Dermis microvascular lymphatic vessel endothelial cell (primary cell): ENCODE measurements at regions not wholly inside any gene's neighbourhood (a gene's known extent, or its start where the extent isn't known, plus 50 kb on each side); places are given as distances from the start of the nearest gene placed in this dataset.
"Not testable (repeated sequence)": the region's sequence is repeated elsewhere in the genome, so short reads cannot be mapped to it uniquely, and the experiment has no call there.

Experiments
- DNase-seq, 2 donors: peaks; one replicate each; pipeline versions ENCODE4 v3.0.0 to v3.0.0-alpha.2; 2010; ENCODE audit warnings: low read depth in 2 of 2

- DNase-seq, result no peak
Observed at GRCh38 chr2:138298900-138299299, 202.7 kb upstream of the SPOPL start.

DNA sequence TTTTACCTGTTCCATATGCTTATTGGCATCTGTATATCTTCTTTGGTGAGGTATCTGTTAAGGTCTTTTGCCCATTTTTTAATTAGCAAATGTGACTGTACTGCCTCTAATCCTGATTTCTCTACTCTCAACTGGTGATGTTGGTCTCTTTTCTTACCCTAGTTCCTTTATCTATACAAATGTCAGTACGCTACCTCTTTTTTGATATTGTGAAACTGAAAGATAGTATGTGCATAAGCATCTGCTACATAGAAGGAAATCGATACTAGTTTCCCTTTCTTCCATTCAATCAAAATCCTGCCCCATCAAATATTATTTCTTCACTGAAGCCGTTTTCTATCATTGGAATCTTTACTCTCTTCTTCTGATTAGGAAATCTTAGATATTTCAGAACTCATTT is 194.9 kb upstream of the SPOPL start:
- no peak for DNase-seq

DNA sequence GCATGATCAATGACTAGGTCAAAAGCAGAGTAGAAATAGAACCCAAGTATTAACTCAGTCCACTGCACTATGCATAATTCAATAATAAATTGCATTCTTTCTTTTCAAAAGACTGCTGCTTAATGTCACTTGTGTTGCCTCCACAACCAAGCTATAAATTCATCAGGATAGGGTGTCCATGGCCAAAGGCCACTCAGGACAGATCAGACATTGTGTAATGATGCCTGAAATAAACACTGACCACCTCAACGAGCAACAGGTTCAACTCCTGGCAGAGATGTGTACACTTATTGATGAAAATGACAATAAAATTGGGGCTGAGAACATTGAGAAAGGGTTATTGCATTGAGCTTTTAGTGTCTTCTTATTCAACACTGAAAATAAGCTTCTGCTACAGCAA is 194.5 kb upstream of the SPOPL start:
- no peak for DNase-seq

DNA sequence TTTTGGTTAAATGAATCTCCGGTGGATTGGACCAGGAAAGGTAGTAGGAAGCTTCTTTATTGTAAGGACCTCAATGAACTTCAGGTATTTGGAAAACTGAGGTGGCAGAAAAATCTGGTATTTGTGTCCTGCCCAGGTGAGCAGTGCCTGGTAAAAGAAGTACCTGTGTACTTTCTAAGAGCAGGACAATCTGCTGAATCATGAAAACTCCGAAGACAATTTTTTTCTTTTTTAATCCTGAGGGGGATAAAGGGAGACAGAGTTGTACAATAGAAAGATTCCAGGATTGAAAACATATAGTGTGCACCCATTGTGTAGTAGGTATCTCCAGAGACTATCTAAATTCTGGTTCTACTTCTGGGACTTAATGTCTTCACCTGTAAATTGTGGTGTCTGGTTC is 191.8 kb upstream of the SPOPL start:
- DNase-seq, result no peak

GRCh38 chr2:138312061-138312460 is 189.5 kb upstream of the SPOPL start:
- DNase-seq, result no peak

- not testable (repeated sequence) for DNase-seq
Observed at GRCh38 chr2:138315619-138316018, 186.0 kb upstream of the SPOPL start.

DNA sequence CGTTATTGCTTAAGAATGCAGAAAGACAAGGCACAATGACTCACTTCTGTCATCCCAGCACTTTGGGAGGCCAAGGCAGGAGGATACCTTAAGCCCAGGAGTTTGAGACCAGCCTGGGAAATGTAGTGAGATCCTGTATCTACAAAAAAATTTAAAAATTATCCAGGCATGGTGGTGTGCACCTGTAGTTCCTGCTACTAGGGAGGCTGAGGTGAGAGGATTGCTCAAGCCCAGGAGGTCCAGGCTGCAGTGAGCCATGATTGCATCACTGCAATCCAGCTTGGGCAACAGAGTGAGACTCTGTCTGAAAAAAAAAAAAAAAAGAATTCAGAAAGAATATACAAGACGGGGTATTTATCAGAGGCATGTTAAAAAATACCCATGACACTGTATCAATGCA is 182.0 kb upstream of the SPOPL start:
- DNase-seq, result no peak

DNA sequence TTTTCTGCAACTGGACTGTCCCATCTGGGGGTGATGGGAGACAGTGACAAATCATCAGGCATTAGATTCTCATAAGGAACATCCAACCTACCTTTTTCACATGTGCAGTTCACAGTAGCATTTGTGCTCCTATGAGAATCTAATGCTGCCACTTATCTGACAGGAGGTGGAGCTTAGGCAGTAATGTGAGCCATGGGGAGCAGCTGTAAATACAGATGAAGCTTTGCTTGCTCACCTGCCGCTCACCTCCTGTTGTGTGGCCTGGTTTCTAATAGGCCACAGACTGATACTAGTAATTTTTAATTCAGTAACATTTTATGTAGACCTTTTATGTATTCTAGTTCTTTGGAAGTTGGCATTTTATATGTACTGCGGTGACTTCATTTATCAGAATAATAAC is 180.1 kb upstream of the SPOPL start:
- no peak for DNase-seq

DNA sequence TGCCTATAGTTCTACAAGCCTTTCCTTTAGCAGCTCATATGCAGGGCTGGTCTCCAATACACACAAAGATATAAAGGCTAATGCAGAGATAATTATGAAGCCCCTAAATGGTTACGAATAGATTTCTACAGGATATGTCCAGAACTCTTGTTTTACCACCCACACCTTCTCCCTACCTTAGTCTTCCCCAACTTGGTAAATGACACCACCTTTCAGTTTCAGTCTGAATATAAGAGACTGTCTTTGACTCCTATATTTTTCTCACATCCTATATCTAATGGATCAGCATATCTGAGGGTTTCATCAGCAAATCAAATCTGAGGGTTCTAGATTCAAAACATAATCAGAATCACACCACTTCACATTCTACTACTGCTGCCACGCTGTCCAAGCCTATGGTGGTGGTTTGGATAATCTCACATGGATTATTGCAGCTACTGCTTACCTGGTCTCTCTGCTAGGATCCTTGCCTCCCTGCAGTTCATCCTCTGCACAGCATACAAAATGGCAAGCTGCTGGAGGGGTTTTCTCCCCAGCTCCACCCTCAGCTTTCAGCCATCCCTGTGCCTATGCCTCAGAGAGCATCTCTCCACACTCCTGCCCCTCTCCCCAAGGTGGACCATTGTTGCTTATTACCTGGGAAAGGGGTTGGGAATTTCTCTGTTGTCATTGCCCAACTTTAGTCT is 178.0 kb upstream of the SPOPL start:
- no peak for DNase-seq

DNA sequence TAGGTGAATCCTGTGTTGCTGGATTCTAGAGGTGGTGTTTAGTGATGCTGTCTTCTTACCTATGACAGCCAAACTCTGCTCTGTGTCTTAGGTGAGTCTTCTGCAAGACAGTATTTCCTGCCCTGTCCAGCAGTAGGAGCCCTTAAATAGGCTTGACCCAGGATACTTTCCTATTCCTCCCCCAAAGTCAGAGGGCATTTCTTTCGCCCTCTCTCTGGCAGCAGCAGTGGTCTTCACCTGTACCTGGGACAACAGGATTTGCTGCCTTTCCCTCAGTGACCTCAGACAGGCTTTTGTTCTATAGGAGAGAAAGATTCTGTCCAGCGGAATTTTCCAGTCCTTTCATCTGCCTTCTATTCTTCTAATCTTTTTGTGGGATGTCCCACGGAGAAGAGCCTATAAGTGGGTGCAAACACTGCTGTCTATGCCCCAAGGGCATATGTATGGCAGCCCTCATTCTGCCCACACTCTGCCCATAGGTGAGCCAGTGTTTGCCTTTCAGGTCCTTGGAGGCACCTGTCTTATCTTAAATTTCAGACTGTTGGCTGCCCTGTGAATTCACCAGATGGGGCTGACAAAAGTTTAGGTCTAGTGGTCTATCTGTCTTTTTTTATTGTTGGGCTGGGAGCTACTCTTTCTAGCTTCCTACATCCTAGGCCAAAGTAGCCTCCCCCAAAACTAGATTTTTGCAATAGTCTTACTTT is 177.3 kb upstream of the SPOPL start:
- no peak for DNase-seq

GRCh38 chr2:138327967-138328366 is 173.6 kb upstream of the SPOPL start:
- DNase-seq, result no peak

DNA sequence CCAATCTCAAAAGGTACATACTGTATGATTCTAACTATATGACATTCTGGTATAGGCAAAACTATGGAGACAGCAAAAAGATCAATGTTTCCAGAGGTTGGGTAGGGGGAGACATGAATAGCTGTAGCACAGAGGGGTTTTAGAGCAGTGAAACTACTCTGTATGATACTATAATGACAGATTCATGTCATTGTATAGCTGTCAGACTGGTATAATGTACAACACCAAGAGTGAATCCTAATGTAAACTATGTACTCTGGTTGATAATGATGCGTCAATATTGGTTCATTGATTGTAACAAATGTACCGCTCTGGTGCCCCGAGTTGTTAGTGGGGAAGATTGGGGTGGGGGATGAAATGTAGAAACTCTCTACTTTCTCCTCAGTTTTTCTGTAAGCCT is 172.4 kb upstream of the SPOPL start:
- no peak for DNase-seq

DNA sequence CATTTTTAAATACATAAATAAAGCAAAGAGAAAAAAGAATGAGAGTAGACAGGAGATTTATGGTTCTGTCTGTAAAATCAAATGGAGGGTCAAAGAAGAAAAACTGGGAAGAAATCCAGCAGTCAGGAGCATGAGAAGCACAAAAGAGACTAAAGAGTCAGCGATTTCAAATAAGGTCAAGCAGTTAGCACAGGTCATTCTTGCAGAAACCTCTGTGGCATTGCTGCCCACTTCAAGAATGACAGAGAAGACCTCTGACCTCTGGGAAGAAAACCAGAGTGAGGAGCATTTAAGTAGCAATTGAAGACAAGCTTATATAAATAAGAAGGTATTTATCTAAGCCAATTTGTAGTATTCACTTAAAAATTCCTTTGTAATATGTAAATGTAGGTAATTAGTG is 172.0 kb upstream of the SPOPL start:
- no peak for DNase-seq

DNA sequence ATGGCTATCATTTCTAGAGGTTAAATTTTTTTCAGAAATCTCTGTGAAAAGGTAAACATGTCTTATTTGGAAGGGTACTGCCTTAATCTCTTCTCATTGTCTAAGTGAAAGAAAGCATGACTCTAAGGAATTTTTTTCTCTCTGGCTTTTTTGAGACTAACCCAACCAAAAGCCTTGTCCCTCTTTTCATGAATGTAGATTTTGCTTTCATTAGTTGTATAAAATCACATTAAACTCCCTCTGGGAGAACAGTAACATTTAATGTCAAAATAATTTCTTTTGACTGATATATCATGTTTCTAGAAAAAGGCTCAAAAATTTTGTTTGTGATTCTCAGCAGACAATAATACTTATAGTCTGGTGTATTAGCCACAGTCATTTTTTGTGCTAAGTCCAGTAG is 168.4 kb upstream of the SPOPL start:
- DNase-seq, result no peak

DNA sequence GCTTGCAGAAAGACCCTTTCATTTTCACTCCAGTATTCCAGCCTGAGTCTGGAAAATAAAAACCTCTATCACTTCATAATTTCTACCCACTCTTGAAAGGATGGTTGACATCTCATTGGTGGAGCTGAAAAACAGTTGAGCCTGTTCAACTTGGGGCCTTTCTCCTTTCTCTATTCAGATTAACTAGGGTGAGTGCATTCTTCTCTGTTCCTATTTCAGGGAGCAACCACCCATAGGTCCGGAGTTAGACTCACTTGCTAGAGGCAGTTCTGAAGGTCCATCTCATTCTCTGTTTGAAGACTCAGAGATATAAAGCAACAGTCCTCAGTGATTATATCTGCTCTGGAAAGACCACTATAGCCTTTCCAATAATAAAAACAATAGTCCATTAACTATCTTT is 167.9 kb upstream of the SPOPL start:
- DNase-seq, result no peak

- no peak for DNase-seq
Observed at GRCh38 chr2:138334323-138334722, 167.2 kb upstream of the SPOPL start.

- no peak for DNase-seq
Observed at GRCh38 chr2:138335036-138335435, 166.5 kb upstream of the SPOPL start.

DNA sequence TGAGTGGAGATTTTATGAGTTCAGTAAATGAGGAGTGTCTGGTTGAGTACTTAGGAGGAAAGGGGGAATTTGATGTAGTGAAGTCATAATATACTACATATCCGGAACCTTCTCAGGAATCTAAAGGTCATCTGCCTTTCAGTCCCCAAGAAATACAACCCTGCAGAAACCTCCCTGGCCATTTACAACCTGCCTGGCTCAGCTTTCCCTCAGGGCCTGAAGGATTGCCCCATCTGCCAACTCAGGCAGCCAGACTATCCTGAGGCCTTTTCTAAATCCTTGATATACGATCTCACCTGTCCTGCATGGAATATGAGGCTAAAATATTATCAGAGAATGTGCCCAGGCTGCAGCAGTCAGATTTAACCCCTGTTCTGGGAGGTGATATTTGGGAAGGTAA is 165.4 kb upstream of the SPOPL start:
- DNase-seq, result no peak

- DNase-seq, result no peak
Observed at GRCh38 chr2:138355244-138355643, 146.3 kb upstream of the SPOPL start.

DNA sequence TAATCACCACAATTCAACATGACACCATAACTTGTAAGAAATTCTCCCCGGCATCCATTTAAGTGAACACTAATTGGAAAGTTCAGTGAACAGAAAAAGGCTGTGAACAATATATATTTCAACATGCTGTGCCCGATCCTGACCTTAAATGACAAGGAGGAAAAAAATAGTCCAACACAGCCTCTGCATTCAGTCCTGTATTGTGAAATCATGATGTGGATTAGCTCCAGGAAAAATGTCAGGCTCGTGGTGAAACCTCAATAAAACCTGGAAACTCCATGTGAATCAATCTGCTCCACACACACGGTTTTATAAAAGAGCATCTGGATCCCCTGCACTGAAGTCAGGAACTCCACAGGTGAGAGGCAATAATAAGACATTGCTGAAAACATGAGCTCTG is 145.4 kb upstream of the SPOPL start:
- peak; percentile 3 to 52 for DNase-seq

DNA sequence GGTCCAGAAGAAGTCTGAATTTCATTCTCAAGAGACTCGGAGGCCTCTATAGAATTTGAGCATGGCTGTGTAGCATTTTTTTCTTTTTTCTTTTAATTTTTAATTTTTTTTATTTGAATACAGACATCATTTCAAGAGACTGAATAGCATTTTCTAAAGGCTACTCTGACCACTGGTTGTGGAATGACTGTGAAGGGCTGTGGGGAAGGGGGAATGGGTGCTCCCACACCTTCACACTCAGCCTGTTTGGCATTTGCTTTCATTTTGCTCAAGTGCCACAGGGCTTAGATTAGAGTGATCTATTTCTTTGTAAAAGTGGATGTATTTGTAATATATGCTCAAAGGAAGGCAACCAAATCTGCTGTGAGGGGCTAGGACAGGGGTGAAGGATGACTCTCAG is 142.0 kb upstream of the SPOPL start:
- no peak for DNase-seq

DNA sequence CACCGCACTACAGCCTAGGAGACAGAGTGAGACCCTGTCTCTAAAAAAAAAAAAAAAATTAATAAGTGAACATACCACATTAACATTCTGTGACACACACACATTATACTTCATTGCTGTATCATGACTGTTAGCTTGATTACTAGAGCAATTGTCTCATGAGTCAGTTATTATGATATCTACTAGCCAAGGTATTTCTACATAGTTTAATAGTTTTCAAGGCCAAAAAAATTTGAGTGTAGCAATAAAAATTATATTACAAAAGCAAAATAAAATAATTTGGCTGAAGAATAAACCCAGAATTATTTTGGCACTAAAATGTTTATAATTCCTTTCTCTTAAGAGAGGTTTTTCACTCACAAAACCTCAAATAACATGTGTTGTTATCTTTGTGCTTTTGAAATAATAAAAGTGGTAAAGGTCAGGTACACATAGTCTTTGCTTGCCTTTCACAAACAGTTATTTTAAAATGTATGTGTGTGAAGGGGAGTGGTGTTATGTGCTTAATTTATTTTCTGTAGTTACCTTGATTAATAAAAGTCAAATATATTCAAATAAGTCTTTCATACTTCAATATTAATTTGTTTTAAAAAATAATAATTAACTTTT is 136.9 kb upstream of the SPOPL start:
- DNase-seq, result no peak

DNA sequence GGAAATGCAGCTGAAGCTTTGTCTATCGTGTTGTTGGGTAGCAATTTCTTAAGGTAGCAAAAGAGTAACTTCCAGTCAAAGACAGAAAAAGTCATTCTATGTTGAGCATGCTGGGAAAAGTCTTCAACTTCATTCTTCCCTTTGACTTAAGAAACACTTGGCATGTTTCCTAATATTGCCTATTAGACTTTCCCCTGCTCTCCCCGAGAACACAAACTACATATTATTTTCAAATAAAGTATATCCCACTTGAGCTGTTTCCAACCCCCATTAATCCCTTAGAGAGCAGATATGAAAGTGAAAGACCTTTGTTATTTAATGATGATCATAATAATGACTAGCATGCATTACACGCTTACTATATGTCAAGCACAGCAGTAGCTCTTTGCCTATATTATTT is 136.0 kb upstream of the SPOPL start:
- no peak for DNase-seq
